Right lobe of liver (tissue), 4 donors: ENCODE measurements at regions not wholly inside any gene's neighbourhood (a gene's known extent, or its start where the extent isn't known, plus 50 kb on each side); places are given as distances from the start of the nearest gene placed in this dataset.

ENCODE experiments used
- POLR2A ChIP-seq: fragments of 450-650 bp; IDR thresholded peaks from one replicate; pipeline ENCODE4 v1.6.1; 2017; ENCODE audit warnings: antibody characterized with exemption, mild to moderate bottlenecking
- TF ChIP-seq, protein P1 (sequence below), 4 donors: fragments of 200-600 bp in 3 of 4; fragments of 450-650 bp in 1 of 4; IDR thresholded peaks; one replicate each; pipeline versions ENCODE4 v1.5.1 to v1.8.0; 2016 to 2022; ENCODE audit warnings: antibody characterized with exemption in 4 of 4, mild to moderate bottlenecking in 2 of 4
- donor health status: DM: no; HTN: no; CAD: no.
- donor health status: DM: no; HTN: no; CAD: no.
- donor health status: DM: no; HTN: yes; CAD: no.

DNA sequence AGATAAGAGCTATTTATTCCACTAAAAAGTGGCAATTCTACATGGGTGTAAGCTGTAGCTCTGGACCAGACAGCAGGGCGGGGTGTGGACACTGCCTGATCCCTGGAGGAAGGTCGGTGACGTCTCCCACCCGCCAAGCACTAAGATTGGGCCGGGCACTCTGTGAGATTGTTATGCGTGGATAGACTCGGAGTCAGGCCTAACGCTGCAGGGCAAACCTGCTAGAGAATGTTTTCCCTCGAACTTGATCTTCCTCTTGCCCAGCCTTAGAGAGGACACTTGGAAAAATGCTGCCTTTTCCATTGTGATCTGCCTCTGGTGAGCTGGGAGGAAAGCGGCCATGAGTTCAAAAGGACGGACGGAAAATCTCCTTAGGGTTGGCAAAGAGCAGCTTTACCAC, 1273.4 kb downstream of the TBC1D22A start:
- TF ChIP-seq, protein P1, sequence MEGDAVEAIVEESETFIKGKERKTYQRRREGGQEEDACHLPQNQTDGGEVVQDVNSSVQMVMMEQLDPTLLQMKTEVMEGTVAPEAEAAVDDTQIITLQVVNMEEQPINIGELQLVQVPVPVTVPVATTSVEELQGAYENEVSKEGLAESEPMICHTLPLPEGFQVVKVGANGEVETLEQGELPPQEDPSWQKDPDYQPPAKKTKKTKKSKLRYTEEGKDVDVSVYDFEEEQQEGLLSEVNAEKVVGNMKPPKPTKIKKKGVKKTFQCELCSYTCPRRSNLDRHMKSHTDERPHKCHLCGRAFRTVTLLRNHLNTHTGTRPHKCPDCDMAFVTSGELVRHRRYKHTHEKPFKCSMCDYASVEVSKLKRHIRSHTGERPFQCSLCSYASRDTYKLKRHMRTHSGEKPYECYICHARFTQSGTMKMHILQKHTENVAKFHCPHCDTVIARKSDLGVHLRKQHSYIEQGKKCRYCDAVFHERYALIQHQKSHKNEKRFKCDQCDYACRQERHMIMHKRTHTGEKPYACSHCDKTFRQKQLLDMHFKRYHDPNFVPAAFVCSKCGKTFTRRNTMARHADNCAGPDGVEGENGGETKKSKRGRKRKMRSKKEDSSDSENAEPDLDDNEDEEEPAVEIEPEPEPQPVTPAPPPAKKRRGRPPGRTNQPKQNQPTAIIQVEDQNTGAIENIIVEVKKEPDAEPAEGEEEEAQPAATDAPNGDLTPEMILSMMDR (IDR thresholded peaks at IDR 0.05), result no peak
- TF ChIP-seq POLR2A, result no peak
